ENCODE measurements at regions not wholly inside any gene's neighbourhood (a gene's known extent, or its start where the extent isn't known, plus 50 kb on each side); places are given as distances from the start of the nearest gene placed in this dataset.
"Not testable (repeated sequence)": the region's sequence is repeated elsewhere in the genome, so short reads cannot be mapped to it uniquely, and the experiment has no call there.

- DNase-seq, result not testable (repeated sequence)
These were observed 202.4 kb downstream of the FAM43A start for GRCh38 chr3:194888062-194888461.

GRCh38 chr3:194888916-194889315 is 203.2 kb downstream of the FAM43A start:
- no peak for DNase-seq

DNA sequence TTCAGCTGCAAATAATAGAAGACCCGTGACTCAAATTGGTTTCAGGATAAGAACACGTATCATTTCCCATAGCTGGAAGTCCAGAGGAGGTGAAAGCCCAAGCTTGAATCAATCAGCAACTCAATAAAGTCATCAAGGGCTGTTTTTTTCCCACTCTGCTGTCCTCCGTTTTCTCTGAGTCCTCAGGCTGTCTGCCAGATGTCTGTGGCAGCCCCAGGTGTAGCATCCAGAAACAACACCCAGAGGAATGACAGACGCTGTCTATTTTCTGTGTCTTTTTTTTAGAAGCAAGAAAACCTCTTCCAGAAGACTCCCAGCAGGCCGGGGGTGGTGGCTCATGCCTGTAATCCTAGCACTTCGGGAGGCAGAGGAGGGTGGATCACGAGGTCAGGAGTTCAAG is 204.4 kb downstream of the FAM43A start:
- no peak for DNase-seq

GRCh38 chr3:194893121-194893987 is 207.7 kb downstream of the FAM43A start:
- no peak for DNase-seq

DNA sequence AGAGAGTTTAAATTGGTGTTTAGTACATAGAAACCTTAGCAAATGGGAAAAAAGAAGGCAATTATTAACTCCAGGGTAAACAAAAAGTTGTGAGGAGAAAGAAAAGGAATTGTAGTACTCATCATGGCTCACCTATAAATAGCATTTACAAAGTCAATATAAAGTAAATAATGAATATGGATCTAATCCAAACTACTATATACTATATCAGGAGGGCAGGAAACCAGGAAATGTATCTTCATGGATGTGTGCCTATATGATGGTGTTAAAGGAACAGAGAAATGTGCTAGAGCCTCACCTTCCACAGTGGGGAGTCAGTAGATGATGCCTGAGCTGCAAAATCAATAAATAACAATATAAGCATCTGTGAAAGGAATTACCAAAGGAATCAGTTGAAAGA is 208.9 kb downstream of the FAM43A start:
- DNase-seq, result no peak

GRCh38 chr3:194900854-194901522 is 215.3 kb downstream of the FAM43A start:
- DNase-seq, result no peak

- not testable (repeated sequence) for DNase-seq
These were observed 217.8 kb downstream of the FAM43A start for GRCh38 chr3:194903447-194903846.

DNA sequence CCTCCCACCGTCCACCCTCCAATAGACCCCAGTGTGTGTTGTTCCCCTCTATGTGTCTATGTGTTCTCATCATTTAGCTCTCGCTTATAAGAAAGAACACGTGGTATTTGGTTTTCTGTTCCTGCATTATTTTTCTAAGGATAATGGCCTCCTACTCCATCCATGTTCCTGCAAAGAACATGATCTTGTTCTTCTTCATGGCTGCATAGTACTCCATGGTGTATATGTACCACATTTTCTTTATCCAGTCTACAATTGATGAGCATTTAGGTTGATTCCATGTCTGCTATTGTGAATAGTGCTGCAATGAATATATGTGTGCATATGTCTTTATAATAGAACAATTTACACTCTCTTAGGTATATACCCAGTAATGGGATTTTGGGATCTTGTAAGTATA is 219.3 kb downstream of the FAM43A start:
- DNase-seq, result not testable (repeated sequence)

DNA sequence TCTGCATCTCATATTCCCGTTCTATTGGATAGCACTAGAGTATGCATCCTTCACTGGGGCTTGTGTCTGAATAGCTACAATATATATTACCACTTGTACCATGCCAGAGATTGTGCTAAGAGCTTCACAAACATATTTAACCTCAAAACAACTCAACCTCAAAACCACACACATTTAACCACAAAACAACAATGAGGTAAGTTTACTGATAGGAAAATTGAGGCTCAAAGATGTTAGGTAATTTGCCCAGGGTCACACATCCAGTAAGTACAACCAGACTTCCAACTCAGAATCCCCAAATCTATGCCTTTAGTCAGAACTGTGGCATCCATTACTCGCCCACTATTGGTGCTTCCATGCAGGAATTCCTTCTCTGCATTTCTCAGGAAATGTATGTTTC is 220.0 kb downstream of the FAM43A start:
- DNase-seq, result no peak

- no peak for DNase-seq
These were observed 220.5 kb downstream of the FAM43A start for GRCh38 chr3:194906229-194906629.

DNA sequence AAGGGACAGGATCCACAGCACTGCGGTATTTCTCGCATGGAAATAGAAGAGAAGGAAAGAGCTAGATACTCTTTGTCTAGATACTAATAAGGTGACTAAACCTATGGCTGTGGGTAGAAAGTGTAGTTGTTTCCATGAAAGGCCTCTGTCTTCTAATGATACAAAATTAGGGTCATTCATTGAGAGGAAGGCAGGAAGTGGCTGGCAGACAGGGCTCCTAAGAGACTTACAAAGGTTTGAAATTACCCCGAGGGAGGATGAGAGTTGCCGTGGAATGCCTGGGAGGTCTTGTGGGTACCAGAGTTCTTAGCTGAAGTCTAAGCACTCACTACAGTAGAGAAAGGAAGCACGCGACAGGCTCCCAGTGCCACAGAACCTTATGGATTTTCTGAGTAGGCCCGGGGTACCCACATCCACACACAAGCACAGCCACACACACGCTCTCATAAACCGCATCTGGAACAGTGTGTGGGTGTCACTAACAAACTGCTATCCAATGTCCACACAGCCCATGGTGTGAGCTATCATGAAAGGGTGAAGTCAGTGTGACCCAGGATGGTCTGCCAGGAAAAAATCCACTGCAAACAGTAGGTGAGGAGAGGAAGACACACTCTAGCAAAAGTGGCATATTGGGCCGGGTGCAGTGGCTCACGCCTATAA is 221.4 kb downstream of the FAM43A start:
- no peak for DNase-seq

GRCh38 chr3:194907811-194908210 is 222.1 kb downstream of the FAM43A start:
- DNase-seq, result no peak

- no peak for DNase-seq
These were observed 222.8 kb downstream of the FAM43A start for GRCh38 chr3:194908496-194908895.

GRCh38 chr3:194908972-194909371 is 223.3 kb downstream of the FAM43A start:
- DNase-seq, result no peak

DNA sequence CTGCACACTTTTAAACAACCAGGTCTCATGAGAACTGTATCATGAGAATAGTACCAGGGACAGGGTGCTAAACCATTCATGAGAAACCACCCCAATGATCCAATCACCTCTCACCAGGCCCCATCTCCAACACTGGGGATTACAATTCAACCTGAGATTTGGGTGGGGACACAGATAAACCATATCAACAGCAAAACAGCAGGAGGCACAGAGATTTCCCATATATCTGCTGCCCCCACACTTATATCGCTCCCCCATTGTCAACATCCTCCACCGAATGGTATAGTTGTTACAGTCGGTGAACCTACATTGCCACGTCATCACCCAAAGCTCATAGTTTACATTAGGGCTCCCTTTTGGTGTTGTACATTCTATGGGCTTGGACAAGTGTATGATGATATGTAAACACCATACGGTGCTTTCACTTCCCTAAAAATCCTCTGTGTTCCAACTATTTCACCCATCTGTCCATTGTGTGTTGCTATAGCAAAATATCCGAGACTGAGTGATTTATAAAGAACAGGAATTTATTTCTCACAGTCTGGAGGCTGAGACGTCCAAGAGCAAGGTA is 224.8 kb downstream of the FAM43A start:
- DNase-seq, result no peak

- no peak for DNase-seq
These were observed 227.6 kb downstream of the FAM43A start for GRCh38 chr3:194913316-194913715.

GRCh38 chr3:194924889-194925288 is 239.2 kb downstream of the FAM43A start:
- DNase-seq, result peak in 1 of 2 donors; percentile 7

DNA sequence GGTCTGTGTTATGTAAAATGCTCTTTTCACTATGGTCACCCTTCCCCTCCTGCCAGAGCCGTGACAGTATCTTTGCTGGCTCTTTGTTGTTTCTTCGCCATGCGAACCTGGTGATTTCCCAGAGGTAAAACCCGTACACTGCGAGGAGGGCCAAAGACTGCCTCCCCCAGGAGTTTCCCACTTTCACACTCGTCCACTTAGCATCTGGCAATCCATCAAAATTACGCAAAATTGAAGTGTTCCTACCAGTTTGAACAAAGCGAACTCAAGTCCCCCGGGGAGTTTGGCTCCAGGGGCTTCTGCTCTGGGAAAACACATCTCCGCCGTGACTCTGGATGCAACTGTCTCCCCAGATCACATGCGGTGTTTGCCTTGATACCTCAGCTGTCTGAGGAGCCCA is 239.9 kb downstream of the FAM43A start:
- DNase-seq, result no peak

DNA sequence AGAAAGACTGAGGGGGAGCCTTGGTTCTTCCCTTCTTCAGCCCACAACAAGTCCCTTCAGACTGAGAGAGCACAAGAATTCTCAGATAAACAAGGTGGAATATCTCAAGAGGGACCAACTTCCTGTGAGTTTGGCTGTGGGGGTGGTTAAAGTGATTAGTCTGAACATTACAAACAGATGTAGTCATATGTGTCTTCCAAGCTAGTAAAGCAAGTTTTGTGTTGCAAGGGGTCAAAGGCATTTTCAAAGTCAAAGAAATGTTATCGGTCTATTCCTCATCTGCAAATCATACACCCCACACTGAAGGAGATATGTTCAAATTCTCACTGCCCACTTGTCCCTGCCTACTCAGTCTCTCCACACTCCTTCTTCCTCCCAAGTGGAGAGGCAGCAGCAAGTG is 242.5 kb downstream of the FAM43A start:
- DNase-seq, result no peak

- DNase-seq, result no peak
These were observed 243.3 kb downstream of the FAM43A start for GRCh38 chr3:194928831-194929577.

DNA sequence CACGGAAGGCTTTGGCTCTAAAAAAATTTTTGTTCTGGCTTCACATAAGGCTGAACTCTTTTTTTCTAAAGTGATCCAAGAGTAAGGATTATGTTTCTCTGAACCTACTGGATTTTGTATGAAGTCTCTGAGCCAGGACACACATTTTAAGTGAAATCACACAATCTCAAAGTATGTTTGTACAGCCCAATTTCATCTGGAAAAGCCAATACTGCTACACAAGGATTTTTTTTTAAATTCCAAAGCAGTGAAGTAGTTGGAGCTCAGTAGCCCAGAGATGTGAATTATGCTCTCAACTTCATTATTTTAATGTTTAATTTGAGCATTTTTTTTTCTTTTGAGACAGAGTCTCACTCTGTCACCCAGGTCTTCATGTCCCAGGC is 243.9 kb downstream of the FAM43A start:
- no peak for DNase-seq

- DNase-seq, result no peak
These were observed 244.9 kb downstream of the FAM43A start for GRCh38 chr3:194930377-194931204.
